Omental fat pad (tissue), 3 donors: ENCODE measurements at regions not wholly inside any gene's neighbourhood (a gene's known extent, or its start where the extent isn't known, plus 50 kb on each side); places are given as distances from the start of the nearest gene placed in this dataset.

Experiments used
- ATAC-seq: fragments of 150-250 bp; one replicate; pipeline ENCODE4 v1.9.1; 2016; ENCODE audit warnings: mild to moderate bottlenecking, moderate library complexity; ENCODE audit not compliant: low FRiP score
- DNase-seq: peaks from one replicate; pipeline ENCODE4 v3.0.0-alpha.2; 2019; ENCODE audit warnings: low spot score
- TF ChIP-seq, protein P1 (sequence below), 3 donors: fragments of 450-650 bp; IDR thresholded peaks; one replicate each; pipeline ENCODE4 v1.5.1; 2016 to 2017; ENCODE audit warnings: antibody characterized with exemption in 3 of 3, mild to moderate bottlenecking in 3 of 3, moderate library complexity in 2 of 3

DNA sequence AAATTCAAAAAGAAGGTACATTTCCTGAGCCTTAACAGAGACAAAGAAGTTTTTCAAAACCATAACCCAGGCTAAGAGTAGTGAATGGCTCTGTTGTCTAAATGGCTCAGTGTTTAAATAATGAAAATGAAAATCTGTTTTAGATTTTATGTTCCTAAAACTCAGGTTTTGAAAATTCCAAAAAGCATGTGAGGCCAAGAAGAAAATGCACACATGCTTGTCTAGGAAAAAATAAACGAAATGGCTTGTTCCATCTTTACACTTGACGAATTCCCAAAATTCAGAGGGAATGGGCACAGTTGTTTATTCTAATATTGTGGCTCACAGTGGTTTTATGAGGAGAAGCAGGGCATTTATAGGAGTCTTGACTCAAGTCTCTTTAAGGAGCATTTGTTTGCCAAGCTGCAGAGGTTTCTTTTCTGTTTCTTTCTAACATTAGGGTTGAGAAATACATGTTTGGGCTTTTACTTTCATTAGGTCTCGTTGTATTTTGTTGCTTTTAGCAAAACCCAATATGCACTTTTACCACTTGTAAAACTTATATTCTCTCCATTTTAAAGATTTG is 527.6 kb upstream of the ANKRD30A start:
- TF ChIP-seq, protein P1, sequence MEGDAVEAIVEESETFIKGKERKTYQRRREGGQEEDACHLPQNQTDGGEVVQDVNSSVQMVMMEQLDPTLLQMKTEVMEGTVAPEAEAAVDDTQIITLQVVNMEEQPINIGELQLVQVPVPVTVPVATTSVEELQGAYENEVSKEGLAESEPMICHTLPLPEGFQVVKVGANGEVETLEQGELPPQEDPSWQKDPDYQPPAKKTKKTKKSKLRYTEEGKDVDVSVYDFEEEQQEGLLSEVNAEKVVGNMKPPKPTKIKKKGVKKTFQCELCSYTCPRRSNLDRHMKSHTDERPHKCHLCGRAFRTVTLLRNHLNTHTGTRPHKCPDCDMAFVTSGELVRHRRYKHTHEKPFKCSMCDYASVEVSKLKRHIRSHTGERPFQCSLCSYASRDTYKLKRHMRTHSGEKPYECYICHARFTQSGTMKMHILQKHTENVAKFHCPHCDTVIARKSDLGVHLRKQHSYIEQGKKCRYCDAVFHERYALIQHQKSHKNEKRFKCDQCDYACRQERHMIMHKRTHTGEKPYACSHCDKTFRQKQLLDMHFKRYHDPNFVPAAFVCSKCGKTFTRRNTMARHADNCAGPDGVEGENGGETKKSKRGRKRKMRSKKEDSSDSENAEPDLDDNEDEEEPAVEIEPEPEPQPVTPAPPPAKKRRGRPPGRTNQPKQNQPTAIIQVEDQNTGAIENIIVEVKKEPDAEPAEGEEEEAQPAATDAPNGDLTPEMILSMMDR (IDR thresholded peaks at IDR 0.05) = no peak
- DNase-seq = no peak
- ATAC-seq = no peak

DNA sequence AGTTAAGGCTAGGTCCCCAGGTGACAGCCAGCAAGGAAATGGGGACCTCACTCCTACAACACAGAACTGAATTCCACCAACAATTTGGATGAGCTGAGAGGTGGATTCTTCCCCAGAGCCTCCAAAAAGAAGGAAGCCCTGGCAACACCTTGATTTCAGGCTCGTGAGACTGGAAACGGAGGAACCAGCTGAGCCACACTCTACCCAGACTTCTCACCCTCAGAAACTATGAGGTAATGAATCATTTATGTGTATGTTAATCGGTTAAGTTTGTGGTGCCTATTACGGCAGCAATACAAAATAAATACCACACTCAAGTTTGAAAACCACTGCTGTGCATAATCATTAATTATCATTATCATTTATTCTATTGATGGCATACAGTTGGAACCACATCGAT is 532.4 kb upstream of the ANKRD30A start:
- no peak for ATAC-seq
- TF ChIP-seq, protein P1 (IDR thresholded peaks at IDR 0.05) = no peak
- no peak for DNase-seq

DNA sequence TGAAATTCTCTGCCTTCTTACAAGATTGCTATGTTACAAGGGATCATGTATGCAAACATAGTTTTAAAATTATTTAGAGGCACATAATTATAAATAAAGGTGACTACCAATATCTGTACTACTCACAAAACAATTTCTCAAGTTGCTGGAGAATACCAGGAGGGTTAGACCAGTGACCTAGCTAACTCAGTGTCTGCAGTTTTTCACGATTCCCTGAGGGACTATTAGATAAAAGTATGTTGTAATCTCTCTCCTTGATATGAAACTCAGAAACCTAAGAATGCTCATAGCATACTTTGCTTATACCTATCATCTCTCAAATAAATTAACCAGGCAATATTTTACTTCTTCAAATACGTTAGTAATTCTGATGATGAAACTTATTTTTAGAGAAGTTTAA is 534.0 kb upstream of the ANKRD30A start:
- TF ChIP-seq, protein P1 (IDR thresholded peaks at IDR 0.05) = no peak
- ATAC-seq = no peak
- DNase-seq = no peak

DNA sequence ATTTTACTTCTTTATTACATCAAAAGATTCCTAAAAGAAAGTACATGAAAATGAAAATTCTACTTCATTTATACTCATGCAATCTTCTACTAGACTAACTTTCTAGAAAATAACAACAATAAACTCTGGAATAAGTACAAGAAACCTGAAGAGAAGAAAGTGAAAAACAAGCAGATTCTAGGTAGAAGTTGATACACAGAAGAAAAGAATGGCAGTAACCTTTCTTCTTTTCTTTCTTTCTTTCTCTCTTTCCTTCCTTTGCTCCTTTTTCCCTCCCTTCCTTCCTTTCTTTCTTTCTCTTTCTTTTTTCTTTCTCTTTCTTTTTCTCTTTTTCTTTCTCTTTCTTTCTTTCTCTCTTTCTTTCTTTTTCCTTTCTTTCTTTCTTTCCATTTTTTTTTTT is 541.7 kb upstream of the ANKRD30A start:
- TF ChIP-seq, protein P1 (IDR thresholded peaks at IDR 0.05) = no peak
- DNase-seq (no peak), ATAC-seq (no peak)

DNA sequence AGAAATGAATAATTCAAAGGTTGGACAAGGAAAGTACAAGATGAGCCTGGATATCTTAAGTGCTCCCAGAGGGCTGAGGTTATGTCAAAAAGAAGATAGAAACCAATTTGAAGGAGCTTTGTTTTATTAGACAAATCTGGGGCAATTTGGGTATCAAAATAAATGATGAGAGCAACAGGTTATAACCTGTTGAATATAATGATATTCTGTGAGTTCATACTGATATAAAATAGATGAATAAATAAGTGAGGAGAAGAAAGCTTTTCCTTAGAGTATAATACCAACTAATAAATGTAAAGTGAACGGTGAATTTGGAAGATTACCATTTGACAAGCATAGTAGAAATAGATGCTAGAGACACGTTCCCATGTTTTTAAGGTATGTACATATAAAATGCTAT is 544.2 kb upstream of the ANKRD30A start:
- TF ChIP-seq, protein P1 (IDR thresholded peaks at IDR 0.05) = no peak
- no peak for DNase-seq

DNA sequence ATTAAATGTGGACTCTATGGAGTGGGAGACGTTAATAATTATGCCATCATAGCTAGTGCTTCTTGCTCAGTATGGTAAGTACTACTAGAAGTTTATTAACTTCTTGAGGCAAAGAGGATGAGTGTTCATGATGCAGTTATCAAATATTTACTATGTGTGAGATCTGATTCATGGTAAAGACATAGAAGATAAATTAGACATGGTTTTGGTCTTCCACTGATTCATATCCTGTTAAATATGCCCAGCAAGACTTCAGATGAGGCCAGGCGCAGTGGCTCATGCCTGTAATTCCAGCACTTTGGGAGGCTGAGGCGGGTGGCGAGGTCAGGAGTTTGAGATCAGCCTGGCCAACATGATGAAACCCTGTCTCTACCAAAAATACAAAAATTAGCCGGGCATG is 547.1 kb upstream of the ANKRD30A start:
- DNase-seq = no peak
- TF ChIP-seq, protein P1 (IDR thresholded peaks at IDR 0.05) = no peak
- ATAC-seq = no peak

More for the DNA sequence above, 544.2 kb upstream of the ANKRD30A start:
- no peak for ATAC-seq

DNA sequence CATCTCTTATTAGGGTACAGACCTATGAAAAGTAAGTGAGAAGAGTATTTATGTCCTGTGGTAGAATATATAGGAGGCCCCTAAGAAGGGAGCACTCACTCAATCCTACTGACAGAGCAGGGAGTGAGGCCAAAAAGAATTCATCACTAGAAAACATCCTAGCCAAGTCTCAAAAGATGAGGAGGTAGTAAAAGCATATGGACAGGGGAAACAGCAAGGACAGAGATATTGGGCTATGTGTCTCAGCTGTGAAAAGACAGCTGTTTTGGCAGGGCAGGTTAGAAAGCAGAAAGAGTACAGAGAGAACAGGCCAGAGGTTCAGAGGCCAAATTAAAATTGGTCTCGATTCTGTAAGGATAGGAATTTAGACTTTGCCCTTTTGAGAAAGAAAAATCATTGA is 548.3 kb upstream of the ANKRD30A start:
- DNase-seq (no peak), ATAC-seq (no peak)
- TF ChIP-seq, protein P1 (IDR thresholded peaks at IDR 0.05) = no peak
